ENCODE measurements at regions not wholly inside any gene's neighbourhood (a gene's known extent, or its start where the extent isn't known, plus 50 kb on each side); places are given as distances from the start of the nearest gene placed in this dataset.

DNA sequence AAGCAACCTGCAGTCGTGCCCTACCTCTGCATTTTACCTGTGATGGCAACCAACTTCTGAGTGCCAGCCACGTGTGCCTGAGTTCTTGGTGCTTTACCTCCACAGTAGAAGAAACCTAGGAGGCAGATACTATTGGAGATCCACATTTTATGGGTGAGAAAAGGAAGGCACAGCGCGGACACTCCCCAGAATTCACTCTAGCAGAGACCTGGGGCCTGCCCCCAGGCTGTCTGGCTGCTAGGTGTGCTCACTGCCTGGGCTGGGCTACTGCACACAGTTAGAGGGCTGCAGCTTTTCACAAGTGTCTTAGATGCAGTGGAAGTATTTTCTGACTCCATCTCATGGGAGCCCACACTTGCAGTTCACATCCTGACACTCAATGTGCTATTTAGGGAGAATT is 598.8 kb upstream of the ADAMTS16 start:
- no peak for DNase-seq

DNA sequence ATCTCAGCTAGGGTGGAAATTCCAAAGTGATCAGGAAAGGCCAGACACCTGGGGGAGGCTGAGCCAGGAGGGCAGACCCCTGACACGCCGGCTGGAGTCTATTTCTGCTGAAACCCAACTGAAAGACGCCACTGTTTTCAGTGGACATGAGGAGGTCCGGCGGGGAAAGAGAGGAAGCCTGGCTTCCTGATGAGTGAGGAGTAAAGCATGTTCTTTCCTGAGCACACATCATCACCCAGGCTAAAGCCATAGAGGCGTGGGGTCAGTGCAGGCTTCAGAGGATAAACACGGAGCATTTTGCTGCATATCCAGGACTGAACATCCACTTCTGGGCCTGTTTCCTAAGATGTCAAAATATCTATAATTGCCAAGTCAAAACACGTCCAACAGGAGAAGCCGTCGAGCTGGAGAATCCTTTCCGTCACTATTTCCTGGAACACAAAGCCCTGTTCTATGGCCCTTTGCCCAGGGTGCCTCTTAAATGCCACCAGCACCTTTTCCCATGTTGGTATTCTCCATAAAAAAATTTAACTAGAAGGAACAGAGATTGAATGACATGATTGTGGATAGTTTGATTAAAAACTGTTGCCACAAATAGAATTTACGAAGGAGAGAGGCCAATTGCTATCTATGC is 597.9 kb upstream of the ADAMTS16 start:
- DNase-seq, result no peak

DNA sequence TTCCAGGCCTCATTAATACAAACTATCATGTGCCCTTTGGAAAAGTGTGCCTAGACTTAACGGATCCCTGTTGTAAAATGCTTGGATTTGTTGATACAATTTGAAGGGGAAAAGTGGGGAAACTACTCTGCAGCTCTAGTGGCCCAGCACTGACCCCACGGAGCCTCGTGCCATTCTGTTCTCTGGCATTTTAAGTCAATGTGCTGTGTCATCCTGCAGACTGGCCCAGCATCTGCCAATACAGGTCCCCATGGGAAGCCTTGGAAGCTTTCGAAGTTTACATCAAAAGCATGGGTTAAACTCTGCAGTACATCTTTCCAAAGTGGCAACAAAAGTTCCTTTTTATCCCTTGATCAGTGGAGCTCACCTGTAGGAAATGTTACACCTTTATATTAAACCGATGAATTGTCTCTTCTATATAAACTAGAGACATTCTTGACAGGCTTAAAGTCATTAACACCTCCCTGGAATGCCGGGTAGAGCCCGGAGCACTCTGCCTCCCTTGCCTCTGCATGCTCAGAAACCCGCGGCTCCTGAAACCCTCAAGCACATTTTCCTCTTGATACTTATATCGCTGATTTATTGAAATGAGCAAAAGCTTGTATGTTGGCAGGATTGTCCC is 596.0 kb upstream of the ADAMTS16 start:
- DNase-seq, result no peak

DNA sequence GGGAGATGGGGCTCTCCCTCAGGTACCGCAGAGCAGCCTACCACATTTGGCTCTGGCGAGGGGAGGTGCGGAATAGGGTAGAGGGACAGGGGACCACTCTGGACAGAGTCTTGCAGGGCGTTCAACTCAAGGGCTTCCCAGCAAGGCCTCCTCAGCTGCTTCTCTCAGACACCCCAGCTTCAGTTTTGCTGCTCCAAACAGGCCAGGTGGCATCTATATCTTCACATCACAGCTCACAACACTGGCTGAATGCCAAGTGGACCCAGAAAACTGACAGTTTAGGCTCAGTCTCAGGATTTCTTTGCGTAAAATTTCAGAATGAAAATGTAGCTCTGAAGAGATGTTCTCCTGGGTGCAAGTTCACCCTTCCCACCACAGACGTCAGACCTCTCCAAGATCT is 592.6 kb upstream of the ADAMTS16 start:
- DNase-seq, result no peak

DNA sequence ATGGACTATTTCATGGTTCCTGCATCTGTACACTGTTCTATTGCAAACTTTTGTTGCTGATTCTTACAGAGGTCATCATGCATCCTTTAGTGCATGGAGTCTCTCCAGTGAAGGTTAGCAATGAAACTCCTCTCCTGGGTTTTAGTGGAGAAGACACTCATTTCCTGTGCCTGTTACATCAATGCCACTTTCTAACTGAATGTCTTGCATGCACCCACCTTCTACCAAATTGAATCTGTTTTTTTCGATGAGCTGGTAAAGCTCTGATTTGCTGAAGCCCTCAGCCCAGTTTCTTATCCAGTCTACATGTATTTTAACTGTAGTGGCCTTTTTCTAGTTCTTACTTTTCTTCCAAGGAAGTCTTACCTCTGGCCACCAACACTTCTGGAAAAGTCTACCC is 591.8 kb upstream of the ADAMTS16 start:
- DNase-seq, result no peak

DNA sequence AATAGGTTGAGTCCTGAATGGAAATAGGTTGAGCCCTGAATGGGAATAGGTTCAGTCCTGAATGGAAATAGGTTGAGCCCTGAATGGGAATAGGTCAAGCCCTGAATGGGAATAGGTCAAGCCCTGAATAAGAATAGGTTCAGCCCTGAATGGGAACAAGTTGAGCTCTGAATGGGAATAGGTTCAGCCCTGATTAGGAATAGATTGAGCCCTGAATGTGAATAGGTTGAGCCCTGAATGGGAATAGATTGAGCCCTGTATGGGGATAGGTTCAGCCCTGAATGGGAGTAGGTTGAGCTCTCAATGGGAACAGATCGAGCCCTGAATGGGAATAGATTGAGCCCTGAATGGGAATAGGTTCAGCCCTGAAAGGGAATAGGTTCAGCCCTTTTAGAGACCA is 590.8 kb upstream of the ADAMTS16 start:
- no peak for DNase-seq

DNA sequence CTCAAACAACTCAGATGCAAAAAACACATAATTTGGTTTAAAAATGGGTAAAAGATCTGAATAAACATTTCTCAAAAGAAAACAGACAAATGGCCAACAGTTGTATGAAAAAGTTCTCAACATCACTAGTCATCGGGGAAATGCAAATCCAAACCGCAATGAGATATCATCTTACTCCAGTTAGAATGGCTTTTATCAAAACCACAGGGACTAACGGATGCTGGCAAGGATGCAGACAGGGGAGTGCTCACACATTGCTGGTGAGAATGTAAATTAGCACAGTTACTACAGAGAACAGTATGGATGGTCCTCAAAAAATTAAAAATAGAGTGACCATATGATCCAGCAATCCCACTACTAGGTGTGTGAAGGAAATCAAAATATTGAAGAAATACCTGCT is 589.1 kb upstream of the ADAMTS16 start:
- no peak for DNase-seq

DNA sequence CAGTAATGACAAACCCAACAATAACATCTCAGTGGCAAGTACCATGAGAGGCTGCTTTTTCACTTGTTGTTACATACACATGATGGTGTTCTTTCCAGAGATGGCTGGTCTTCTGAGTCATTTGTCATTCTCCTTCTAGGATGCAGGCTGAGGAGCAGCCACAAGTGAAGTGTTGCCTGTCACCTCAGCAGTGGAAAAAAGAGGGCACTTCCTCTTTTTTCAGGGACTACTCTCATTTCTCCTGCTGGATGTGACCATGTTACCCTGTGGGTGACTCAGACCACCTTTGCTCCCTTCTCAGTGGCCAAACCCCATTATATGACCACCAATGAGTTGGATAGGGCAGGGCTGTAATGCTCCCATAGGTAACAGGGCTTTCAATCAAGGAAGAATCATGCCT is 587.0 kb upstream of the ADAMTS16 start:
- no peak for DNase-seq

DNA sequence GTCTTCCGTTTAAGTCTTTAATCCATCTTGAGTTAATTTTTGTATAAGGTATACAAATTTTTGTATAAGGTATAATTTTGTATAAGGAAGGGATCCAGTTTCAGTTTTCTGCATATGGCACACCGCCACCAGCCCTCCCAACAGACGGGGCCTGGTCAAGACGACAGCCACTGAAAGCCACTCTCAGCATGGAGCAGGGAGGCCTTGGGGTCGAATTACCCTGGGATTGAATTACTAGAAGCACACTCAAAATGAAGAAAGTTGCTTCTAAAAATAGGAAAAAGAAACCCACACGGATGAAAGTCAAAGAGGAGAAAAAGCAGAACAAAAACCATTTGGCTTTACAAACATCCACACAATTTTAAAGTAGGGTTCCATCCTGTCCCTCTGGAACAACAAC is 586.2 kb upstream of the ADAMTS16 start:
- no peak for DNase-seq

DNA sequence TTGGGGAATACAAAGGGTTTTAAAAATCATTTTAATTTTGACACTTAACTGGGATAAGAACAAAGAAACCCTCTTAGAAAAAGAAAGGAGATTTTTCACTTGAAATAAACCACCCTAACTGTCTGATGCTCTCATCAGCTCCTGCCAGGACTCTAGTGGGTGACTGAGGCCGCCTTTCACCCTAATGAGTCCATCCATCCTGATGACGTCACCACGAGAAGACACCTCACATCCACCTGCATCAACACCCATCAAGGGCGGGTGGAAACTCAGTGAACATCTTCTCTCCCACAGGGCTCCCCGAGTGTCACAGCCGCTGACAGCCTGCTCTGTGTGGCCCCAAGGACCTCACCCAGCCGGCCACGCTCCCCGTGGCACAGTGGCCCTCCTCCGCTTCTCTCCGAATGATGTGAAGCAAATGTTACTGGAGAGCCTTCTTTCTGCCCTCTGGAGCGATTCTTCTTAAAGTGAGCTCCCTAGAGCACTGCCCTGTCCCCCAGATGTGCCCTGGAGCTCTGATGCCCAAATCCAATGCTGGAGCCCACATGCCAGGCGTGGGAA is 584.3 kb upstream of the ADAMTS16 start:
- no peak for DNase-seq

DNA sequence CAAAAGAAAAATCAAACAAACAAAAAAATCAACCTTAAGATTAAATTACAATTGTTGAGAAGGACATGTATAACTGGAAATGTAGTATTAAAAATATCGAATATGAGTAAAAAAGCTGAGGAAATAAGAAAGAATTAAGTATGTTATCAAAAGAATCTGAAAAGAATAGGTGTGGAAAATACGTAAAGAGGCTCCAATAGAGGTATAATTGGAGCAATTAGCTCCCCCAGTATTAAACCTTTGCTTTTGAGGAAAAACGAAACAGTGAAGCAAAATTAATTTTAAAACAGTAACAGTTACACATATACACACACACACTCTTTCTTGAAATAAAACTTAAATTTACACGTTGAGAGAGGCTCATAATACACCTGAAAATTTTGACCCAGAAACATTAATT is 578.7 kb upstream of the ADAMTS16 start:
- no peak for DNase-seq

DNA sequence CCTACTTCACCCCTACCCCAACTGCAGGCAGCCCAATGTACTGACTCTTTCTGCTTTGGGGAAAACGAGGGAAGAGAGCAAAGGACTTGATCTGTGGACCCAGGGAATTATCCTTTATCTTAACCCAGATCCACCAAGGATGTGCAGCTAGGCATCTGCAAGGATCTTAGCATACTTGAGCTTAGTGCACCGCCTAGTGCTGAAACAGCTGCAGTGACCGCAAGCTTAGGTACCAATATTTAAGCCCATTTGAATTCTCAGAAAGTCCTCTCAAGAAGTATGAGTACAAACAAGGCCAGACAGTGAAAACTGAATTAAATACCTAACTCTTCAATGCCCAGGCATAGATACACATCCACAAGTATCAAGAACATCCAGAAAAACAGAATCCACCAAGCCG is 576.7 kb upstream of the ADAMTS16 start:
- no peak for DNase-seq

DNA sequence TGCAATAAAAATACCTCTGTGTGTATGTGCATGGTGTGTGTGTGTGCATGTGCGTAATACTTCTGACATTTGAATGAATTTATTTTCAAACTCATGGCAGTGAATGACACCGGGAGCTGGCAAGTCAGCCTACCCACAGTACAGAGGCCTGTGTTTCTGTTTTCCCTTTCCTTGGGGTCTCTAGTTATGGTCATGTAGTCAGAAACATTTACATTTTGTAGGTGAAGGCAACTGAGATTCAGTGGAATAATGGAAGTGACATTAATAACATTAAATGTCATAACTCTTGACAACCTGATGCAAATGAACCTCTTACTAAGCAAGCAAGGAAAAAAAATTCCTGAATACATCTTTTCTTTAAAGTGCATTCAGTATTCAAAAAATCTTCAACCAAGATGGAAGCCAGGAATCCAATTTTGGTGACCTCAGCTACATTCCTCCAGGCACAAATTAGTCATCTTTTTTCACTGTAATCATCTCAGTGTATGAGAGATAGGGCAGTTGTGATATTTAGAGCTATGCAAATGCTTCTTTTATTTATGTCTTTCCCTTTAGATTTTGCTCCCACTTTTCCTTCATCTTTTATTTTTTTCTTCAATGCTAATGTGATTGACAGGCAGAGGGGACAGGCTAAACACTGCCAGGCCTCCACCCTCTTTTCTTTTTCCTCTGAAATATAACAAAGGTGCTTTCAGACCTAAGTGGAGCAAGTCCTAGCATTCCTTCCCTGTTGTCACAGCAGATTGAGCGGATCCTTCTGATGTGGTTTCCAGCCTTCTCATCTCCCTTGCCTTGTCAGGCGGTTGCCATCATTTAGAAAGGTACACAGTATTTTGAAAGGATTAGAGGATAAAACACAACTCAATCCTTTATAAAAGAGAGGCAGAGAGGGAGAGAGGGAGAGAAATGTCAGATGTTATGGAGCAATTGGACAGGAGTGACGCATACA is 569.8 kb upstream of the ADAMTS16 start:
- no peak for DNase-seq

DNA sequence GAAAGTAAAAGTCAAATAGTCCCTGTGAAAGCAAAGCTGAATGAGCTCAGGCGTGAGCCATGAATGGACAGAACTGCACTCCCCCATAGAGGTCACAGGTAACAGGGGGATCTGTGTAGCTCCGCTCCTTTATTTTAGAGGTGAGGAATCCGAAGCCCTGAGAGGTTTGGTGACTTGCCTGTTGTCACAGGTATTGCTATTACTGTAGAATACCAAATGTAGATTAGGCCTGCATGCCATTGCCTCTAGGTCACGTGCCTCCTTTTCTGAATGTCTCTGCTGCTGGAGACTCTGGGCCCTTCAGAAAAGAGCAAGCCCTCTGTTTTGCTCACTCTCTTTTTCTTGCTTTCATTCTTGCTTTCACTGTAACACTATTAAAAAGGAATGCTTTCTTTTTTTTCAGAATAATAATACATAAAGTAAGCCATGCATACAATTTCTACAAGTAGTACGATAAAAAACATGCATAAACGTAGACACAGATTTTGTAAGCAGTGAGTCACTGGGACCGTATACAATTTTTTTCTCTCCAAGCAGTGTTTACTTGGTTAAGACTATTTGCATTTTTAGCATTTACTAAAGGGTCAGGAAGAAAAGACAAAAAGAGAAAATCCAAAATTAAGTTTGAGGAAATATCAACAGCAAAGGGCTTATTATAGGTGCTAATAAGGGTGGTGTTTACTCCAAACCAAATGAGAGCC is 568.7 kb upstream of the ADAMTS16 start:
- no peak for DNase-seq

DNA sequence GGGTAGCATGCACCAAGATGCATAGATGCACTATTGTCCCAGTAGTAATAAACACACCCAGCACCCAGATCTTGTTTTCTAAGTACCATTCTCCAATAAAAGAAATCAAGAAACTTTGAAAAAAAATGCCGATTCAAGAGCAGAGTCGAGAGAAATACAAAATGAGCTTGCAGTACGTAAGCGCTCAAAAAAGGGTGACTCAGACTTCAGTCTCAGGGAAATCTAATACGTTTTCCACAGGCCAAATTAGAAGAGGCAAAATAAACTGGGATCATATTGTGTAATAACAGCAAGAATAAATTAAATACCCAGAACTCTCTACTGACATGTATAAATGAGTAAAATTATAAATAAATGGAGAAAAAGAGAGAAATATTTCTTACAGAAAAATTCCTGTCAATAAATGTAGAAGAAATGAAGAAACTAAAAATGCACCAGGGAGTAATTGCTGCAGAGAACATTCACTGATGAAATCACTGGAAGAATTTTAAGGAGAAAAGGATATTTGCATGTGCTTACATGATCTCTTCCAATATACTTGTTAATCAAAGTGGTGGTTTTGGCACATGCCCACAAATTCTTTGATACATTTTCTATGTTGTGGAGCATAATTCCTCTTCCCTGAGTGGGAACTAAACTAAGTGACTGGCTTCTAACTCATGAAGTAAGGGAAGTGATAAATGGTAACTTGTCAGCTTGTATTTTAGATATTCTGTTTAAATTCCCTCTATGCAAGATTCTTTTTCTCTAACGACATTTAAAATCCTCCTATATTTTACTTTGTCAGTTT is 567.6 kb upstream of the ADAMTS16 start:
- no peak for DNase-seq

DNA sequence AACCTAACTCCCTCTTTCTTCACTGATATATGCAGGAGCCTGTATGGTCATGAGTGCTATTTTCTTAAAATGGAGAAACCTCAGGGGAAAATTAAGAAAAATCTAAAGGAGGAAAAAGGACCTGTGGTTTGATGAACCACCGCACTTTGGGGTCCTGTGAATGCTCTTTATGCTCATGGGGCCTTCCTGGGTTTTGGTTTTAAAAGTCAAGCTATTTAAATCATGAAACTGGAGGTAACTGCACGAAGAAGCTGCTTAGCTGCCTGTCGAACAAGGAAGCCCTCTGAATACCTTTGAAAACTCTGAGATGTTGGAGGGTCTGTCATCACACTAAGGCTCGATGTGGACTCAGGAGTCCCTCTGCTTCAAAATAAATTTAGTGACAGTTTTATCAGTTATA is 564.5 kb upstream of the ADAMTS16 start:
- no peak for DNase-seq

DNA sequence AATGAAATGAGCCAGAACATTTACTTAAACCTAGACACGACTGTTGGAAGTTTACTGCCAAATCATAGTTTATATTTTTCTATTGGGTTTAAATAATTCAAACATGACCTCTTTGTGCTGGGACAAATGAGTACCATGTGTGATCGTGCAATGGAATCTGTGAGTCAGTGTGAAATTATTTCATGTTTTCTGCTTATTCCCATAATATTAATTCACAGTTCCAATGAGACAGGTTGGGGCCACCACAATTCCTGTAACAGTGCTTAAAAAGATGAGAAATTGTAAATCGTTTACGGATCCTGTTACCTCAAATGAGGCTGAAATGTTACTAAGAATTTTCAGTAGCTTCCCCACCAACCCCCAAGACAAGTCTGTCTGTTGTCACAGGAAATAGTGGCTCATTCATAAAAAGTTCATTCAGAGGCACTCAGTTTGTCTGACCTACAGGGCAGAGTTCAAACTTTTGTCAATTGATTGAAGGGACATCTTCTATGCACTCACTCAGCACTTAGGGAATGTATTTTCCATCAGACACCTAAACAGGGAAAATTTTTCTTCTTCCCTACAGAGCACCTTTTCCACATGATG is 563.9 kb upstream of the ADAMTS16 start:
- no peak for DNase-seq

DNA sequence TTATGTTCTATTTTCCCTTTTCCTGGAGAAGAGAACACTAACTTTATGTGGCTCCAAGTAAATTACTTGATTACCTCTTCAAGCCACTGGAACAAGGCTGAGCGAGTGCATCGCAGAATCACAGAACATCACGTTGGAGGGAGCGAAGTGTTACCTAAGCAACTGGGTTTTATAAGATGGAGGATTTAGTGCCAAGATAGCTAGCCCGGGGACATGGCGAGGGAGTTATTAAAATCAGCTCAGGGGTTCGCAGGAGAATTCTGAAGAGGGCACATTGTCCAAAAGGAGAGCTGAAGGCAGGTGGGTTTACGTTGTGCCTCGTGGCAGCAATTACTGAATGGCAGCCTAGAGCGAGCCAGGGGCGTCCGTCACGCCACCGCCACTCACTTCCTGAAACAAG is 563.2 kb upstream of the ADAMTS16 start:
- no peak for DNase-seq

DNA sequence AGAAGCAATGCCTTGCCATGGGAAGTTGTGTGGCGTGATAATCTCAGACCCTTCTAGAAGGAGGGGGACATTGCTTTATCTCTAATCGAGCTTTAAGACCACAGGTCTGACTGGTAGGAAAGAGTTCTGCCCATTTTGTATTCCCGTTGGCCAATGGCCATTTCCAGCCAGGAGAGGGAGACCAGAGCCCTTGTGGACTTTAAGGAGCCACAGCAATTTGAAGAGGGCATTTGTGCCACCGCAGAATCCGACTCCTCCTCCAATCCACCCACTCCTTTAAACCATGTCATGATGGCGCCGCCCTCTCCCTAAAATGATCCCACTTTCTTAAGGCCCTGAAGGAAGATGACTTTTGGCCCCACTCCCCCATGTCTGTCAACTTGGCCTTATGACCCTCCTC is 560.5 kb upstream of the ADAMTS16 start:
- DNase-seq, result no peak

DNA sequence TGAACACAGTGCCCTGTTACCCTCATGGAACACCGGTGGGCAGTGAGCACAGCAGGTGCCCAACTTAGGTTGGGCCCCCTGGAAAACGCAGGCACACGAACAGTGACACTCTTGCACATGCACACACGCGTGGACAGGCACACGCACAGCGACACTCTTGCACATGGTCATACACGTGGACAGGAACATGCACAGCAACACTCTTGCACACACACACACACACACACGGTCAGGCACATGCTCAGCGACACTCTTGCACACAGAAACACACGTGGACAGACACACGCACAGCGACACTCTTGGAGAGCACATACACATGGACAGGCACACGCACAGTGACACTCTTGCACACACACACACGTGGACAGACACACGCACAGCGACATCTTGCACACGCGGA is 559.4 kb upstream of the ADAMTS16 start:
- DNase-seq, result no peak

DNA sequence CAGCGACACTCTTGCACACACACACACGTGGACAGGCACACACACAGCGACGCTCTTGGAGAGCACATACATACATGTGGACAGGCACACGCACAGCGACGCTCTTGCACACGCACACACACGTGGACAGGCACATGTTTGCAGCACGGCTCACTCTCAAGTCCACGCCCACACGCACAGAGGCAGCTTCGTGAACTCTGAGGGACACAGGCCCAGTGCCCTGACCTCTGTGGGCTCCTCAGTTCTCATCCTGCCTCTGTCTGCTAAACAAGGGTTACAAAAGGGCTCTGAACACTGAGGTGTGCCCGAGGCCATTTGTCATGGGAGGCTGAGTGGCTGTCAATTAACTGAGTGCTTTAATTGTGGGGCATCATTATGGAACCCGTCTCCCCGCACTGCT is 558.8 kb upstream of the ADAMTS16 start:
- no peak for DNase-seq

DNA sequence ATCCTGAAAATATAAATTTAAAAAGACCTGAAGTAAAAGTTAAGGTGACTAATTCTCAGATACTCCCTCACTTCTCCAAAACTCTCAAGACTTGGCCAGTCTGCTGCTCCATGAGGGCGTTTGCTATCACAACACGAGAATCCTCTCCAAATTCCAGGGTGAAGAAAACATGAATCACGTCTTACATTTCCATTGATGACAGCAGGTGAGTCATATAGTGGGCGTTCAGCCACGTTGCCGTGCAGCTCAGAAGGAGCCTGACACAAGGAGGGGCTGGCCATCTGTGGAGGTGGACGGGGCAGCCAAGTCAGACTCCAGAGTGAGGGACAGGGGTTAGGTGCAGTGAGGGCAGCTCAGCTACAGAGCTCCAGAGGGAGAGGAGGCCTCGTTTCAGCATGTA is 555.1 kb upstream of the ADAMTS16 start:
- no peak for DNase-seq

Data from NCI-H226 (cell line).